ENCODE measurements at regions not wholly inside any gene's neighbourhood (a gene's known extent, or its start where the extent isn't known, plus 50 kb on each side); places are given as distances from the start of the nearest gene placed in this dataset.

DNA sequence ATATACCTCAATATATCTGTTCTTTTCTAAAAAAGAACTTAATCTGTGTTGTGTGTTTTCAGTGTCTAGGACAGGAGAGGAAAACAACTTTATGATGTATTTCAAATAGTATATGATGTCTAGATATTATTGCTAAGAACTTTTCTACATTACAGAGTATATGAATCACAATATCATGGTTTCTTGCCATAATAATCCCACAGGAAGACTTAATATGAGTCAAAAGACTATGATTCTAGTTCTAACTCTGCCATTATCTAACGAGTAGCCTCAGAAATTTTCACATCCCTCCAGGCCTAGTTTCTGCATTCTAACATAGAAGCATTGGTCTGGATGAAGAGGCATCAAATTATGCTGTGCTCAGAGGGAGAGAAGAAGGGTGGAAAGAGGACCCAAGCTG, 107.7 kb upstream of the SPRED1 start:
- Mint-ChIP-seq H3K36me3 (ENCODE audit: unreplicated experiment) (peaks cover 2% of the 10 kb centered on the region), H3K27ac (ENCODE audit: unreplicated experiment) (peak overlapping the region; percentile 63), H3K4me1 (ENCODE audit: unreplicated experiment) (peaks cover 23% of the 10 kb centered on the region), H3K9me3 (ENCODE audit: unreplicated experiment) (peaks cover 13% of the 10 kb centered on the region), H3K4me3 (ENCODE audit: unreplicated experiment) (no peak overlapping the region), H3K27me3 (ENCODE audit: unreplicated experiment) (no peaks in the 10 kb centered on the region)
- TF ChIP-seq, protein P1, sequence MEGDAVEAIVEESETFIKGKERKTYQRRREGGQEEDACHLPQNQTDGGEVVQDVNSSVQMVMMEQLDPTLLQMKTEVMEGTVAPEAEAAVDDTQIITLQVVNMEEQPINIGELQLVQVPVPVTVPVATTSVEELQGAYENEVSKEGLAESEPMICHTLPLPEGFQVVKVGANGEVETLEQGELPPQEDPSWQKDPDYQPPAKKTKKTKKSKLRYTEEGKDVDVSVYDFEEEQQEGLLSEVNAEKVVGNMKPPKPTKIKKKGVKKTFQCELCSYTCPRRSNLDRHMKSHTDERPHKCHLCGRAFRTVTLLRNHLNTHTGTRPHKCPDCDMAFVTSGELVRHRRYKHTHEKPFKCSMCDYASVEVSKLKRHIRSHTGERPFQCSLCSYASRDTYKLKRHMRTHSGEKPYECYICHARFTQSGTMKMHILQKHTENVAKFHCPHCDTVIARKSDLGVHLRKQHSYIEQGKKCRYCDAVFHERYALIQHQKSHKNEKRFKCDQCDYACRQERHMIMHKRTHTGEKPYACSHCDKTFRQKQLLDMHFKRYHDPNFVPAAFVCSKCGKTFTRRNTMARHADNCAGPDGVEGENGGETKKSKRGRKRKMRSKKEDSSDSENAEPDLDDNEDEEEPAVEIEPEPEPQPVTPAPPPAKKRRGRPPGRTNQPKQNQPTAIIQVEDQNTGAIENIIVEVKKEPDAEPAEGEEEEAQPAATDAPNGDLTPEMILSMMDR (IDR thresholded peaks at IDR 0.05), result no peak
- DNase-seq (ENCODE audit: extremely low spot score, unreplicated experiment), result no peak

DNA sequence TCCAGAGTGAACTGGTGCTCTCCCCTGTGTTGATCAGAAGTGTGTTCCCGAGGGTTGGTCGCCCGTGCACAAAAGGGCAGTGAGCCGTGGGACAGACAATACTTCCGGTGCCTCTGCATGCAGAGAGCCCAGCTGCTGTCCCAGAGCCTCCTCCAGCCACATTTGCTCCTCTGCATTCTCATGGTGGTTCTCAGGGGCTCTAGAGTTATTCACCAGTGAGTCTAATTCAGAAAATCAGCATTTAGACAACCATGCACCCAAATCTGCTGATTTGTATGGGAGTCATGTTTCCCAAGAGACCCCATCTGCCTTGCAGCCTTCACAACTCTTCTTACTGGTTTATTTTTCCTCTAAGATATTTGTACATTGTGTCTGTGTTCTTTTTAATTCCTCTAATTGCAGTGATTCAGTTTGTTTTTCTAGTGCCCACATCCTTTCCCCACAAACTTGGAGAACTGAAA, 107.0 kb upstream of the SPRED1 start:
- Mint-ChIP-seq H3K4me1 (ENCODE audit: unreplicated experiment) (peaks cover 23% of the 10 kb centered on the region), H3K27me3 (ENCODE audit: unreplicated experiment) (no peaks in the 10 kb centered on the region), H3K4me3 (ENCODE audit: unreplicated experiment) (peak overlapping the region; percentile 19), H3K36me3 (ENCODE audit: unreplicated experiment) (peaks cover 6% of the 10 kb centered on the region), H3K9me3 (ENCODE audit: unreplicated experiment) (peaks cover 19% of the 10 kb centered on the region), H3K27ac (ENCODE audit: unreplicated experiment) (peak overlapping the region; percentile 63)
- DNase-seq (ENCODE audit: extremely low spot score, unreplicated experiment), result no peak
- TF ChIP-seq, protein P1 (IDR thresholded peaks at IDR 0.05), result no peak

DNA sequence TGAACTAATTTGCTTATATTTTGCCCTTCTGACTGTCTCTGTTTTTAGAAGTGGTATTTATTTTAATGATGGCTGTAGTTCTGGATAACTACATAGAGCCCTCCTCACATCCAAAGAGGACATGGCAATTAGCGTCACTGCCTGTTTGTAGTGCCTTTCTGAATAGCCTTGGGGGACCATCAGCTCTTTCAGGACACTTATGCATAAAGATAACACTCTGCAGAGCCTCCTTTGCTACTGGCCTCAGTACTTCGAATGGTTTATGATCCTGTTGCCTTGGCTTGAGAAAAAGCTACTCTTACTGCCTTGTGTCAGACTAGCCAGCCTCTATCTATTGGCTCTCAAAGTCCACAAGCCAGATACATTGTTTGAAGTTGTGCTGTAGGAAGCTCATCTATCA, 105.4 kb upstream of the SPRED1 start:
- DNase-seq (ENCODE audit: extremely low spot score, unreplicated experiment), result no peak
- no peak overlapping the region for H3K27ac Mint-ChIP-seq (ENCODE audit: unreplicated experiment)
- no peak overlapping the region for H3K4me3 Mint-ChIP-seq (ENCODE audit: unreplicated experiment)
- TF ChIP-seq, protein P1 (IDR thresholded peaks at IDR 0.05), result no peak
- no peaks in the 10 kb centered on the region for H3K27me3 Mint-ChIP-seq (ENCODE audit: unreplicated experiment)
- H3K4me1 Mint-ChIP-seq (ENCODE audit: unreplicated experiment), result peaks cover 23% of the 10 kb centered on the region
- peaks cover 6% of the 10 kb centered on the region for H3K36me3 Mint-ChIP-seq (ENCODE audit: unreplicated experiment)
- peaks cover 27% of the 10 kb centered on the region for H3K9me3 Mint-ChIP-seq (ENCODE audit: unreplicated experiment)

DNA sequence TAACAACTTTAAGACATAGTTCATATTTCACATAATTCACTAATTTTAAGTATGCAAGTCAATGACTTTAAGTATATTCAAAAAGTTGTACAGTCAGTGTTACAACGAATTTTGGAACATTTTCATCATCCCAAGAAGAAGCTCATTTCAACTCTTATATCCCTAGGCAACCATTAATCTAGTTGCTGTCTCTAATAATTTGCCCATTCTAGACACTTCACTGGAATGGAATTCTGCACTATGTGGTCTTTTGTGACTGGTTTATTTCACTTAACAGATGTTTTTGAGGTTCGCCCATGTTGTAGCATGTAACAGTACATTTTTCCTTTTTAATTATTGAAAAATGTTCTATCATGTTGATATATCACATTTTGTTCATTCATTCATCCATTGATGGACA, 104.2 kb upstream of the SPRED1 start:
- no peak overlapping the region for H3K4me3 Mint-ChIP-seq (ENCODE audit: unreplicated experiment)
- TF ChIP-seq, protein P1 (IDR thresholded peaks at IDR 0.05), result no peak
- no peak for DNase-seq (ENCODE audit: extremely low spot score, unreplicated experiment)
- peaks cover 10% of the 10 kb centered on the region for H3K36me3 Mint-ChIP-seq (ENCODE audit: unreplicated experiment)
- H3K4me1 Mint-ChIP-seq (ENCODE audit: unreplicated experiment), result peaks cover 23% of the 10 kb centered on the region
- peaks cover 32% of the 10 kb centered on the region for H3K9me3 Mint-ChIP-seq (ENCODE audit: unreplicated experiment)
- no peaks in the 10 kb centered on the region for H3K27me3 Mint-ChIP-seq (ENCODE audit: unreplicated experiment)
- H3K27ac Mint-ChIP-seq (ENCODE audit: unreplicated experiment), result no peak overlapping the region

DNA sequence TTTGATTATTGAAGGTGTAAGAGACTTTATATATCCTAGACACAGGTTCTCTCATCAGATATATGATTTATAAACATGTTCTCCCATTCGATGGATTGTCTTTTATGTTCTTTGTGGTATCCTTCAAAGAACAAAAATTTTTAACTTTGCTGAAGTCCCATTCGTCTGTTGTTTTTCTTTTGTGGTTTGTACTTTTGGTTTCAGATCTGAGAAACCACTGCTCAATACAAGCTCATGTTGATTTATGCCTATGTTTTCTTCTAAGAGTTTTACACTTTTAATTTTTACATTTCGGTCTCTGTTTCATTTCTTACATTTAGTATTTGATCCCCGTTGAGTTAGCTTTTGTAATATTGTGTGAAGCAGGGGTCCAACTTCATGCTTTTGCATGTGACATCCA, 103.3 kb upstream of the SPRED1 start:
- DNase-seq (ENCODE audit: extremely low spot score, unreplicated experiment), result no peak
- Mint-ChIP-seq H3K9me3 (ENCODE audit: unreplicated experiment) (peaks cover 32% of the 10 kb centered on the region), H3K27ac (ENCODE audit: unreplicated experiment) (no peak overlapping the region), H3K27me3 (ENCODE audit: unreplicated experiment) (no peaks in the 10 kb centered on the region), H3K4me3 (ENCODE audit: unreplicated experiment) (no peak overlapping the region), H3K36me3 (ENCODE audit: unreplicated experiment) (peaks cover 10% of the 10 kb centered on the region), H3K4me1 (ENCODE audit: unreplicated experiment) (peaks cover 18% of the 10 kb centered on the region)
- TF ChIP-seq, protein P1 (IDR thresholded peaks at IDR 0.05), result no peak
